Natural killer cell (primary cell): ENCODE measurements at regions not wholly inside any gene's neighbourhood (a gene's known extent, or its start where the extent isn't known, plus 50 kb on each side); places are given as distances from the start of the nearest gene placed in this dataset.
A peak's percentile ranks its signal among the peaks of the same experiment; 100 is the strongest.

ENCODE experiments used
- ATAC-seq, 3 donors: fragments of 150-1000 bp in 2 of 3; fragments of 200-7000 bp in 1 of 3; cut with Tn5 transposase; 1 replicate in 1 of 3; 2 replicates in 2 of 3; pipeline ENCODE4 v1.10.0; 2021; ENCODE audit warnings: mild to moderate bottlenecking in 2 of 3, moderate library complexity in 2 of 3
- DNase-seq, 2 donors: peaks; one replicate each; pipeline versions ENCODE4 v3.0.0 to v3.0.0-alpha.2; 2013 to 2021; ENCODE audit warnings: mixed read lengths in 1 of 2
- H3K27ac ChIP-seq: one replicate; pipeline ENCODE4 v1.5.1; 2013; ENCODE audit warnings: mild to moderate bottlenecking, low read length
- H3K27me3 ChIP-seq: one replicate; pipeline ENCODE4 v1.6.1; 2013; ENCODE audit warnings: low read length; ENCODE audit not compliant: control insufficient read depth, insufficient read depth
- H3K36me3 ChIP-seq: one replicate; pipeline ENCODE4 v1.6.1; 2013; ENCODE audit warnings: low read length; ENCODE audit not compliant: control insufficient read depth, insufficient read depth
- H3K4me1 ChIP-seq: one replicate; pipeline ENCODE4 v1.6.1; 2013; ENCODE audit warnings: low read length; ENCODE audit not compliant: control insufficient read depth, insufficient read depth
- H3K4me3 ChIP-seq: one replicate; pipeline ENCODE4 v1.5.1; 2013; ENCODE audit warnings: low read length
- H3K9me3 ChIP-seq: one replicate; pipeline ENCODE4 v1.6.1; 2013; ENCODE audit warnings: low read length; ENCODE audit not compliant: control insufficient read depth, insufficient read depth
- H3K27ac Mint-ChIP-seq, 2 donors: one replicate each; pipeline ENCODE4 v1.8.0; 2022; ENCODE audit warnings: mild to moderate bottlenecking in 2 of 2, mixed read lengths in 2 of 2, moderate library complexity in 1 of 2
- H3K27me3 Mint-ChIP-seq, 2 donors: one replicate each; pipeline ENCODE4 v1.8.0; 2022; ENCODE audit warnings: low read depth in 2 of 2, mixed read lengths in 2 of 2
- H3K36me3 Mint-ChIP-seq: one replicate; pipeline ENCODE4 v1.8.0; 2022; ENCODE audit warnings: mixed read lengths
- H3K4me1 Mint-ChIP-seq, 2 donors: one replicate each; pipeline ENCODE4 v1.8.0; 2022; ENCODE audit warnings: mixed read lengths in 2 of 2
- H3K4me3 Mint-ChIP-seq: one replicate; pipeline ENCODE4 v1.8.0; 2022; ENCODE audit warnings: mild to moderate bottlenecking, moderate library complexity, mixed read lengths
- H3K9me3 Mint-ChIP-seq, 2 donors: one replicate each; pipeline ENCODE4 v1.8.0; 2022; ENCODE audit warnings: mixed read lengths in 2 of 2
- CTCF ChIP-seq: fragments of 200-600 bp; IDR thresholded peaks from one replicate; pipeline ENCODE4 v1.8.0; 2022; ENCODE audit warnings: antibody characterized with exemption
- WGBS: methylation state at CpG from one replicate; pipeline ENCODE4 v1.1.7; 2013; ENCODE audit warnings: missing lambda C conversion rate; ENCODE audit not compliant: insufficient coverage; 5-methylcytosine and 5-hydroxymethylcytosine counted together
- intact Hi-C: fragments of 100-400 bp; cut with micrococcal nuclease; formaldehyde crosslinking; loops from one replicate; pipeline ENCODE4 v1.14.2; 2022

- Histone ChIP-seq H3K27ac (no peak overlapping the region), H3K27me3 (no peaks in the 10 kb centered on the region), H3K9me3 (no peaks in the 10 kb centered on the region), H3K4me1 (peaks cover 12% of the 10 kb centered on the region), H3K36me3 (no peaks in the 10 kb centered on the region), H3K4me3 (no peak overlapping the region)
- TF ChIP-seq CTCF = no peak
- Mint-ChIP-seq H3K27ac (no peak overlapping the region), H3K4me3 (no peak overlapping the region), H3K9me3 (no peaks in the 10 kb centered on the region), H3K4me1 (peaks cover 0 to 6% of the 10 kb centered on the region in 2 donors), H3K27me3 (no peaks in the 10 kb centered on the region), H3K36me3 (no peaks in the 10 kb centered on the region)
- no peak for ATAC-seq
- DNase-seq = no peak
- intact Hi-C loops = loop anchor here (2.0 kb wide), 1 partner anchor 1943 kb away; no protein-coding TSS in a partner anchor
- WGBS = 82% methylated on average over 3 of the region's 5 CpGs
Measured at GRCh38 chr2:39839261-39839848, 60.3 kb upstream of the THUMPD2 start.

DNA sequence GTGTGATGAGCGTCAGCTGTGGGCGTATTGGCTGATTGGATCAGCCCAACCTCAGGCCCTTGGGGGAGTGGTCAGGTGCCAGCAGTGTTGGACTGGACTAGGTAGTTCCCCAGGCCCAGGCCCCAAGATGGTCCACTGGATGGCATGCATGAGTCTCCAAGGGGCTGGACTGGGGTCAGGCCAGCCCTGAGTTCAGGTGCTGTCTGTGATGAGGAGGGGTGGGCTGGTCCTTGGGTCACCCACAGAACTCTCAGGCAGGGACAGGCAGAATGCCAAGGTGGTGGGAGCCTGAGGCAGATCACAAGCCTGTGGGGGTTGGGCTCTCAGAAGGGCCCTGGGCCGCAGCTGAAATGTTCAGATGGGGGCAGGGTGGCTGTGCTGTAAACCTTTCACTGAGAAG, 59.5 kb upstream of the THUMPD2 start:
- Mint-ChIP-seq H3K9me3 (no peaks in the 10 kb centered on the region), H3K4me3 (no peak overlapping the region), H3K36me3 (no peaks in the 10 kb centered on the region), H3K27ac (no peak overlapping the region), H3K4me1 (peaks cover 0 to 6% of the 10 kb centered on the region in 2 donors), H3K27me3 (no peaks in the 10 kb centered on the region)
- Histone ChIP-seq H3K36me3 (no peaks in the 10 kb centered on the region), H3K9me3 (no peaks in the 10 kb centered on the region), H3K27ac (no peak overlapping the region), H3K4me3 (no peak overlapping the region), H3K4me1 (peaks cover 12% of the 10 kb centered on the region), H3K27me3 (no peaks in the 10 kb centered on the region)
- DNase-seq (no peak), ATAC-seq (peak in 1 of 3 donors; percentile 35)
- WGBS = 92% methylated on average over 3 of the region's 3 CpGs
- intact Hi-C loops = loop anchor here (2.0 kb wide), 1 partner anchor 1944 kb away; no protein-coding TSS in a partner anchor
- no peak for TF ChIP-seq CTCF

DNA sequence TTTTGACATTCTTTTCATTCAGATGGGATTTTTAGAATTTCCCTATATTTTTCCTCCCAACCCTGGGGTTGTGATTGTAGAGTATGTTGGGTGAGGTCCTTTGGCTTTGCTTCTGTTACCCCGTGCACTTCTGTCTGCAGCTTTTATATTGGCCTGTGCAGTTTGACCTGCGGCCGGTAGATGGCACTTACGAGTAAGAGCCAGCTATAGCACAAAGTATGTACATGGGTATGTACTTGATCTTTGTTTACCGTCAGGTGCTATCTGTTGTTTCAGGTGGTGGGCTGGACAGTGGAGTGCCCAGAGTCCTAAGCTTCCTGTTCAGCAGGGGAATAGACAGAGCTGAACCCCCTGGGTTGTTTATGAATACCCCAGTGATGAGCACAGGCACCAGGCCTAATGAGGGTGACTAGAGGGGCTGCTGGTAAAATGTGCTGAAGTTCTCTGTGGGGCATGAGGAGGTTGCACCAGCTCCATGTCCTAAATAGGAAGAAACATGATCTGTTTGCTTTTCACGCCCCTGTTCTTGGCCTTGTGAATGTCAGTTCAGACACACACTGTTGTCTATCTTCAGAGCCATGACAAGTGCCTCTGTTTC, 58.9 kb upstream of the THUMPD2 start:
- Mint-ChIP-seq H3K4me3 (no peak overlapping the region), H3K36me3 (no peaks in the 10 kb centered on the region), H3K27me3 (no peaks in the 10 kb centered on the region), H3K27ac (no peak overlapping the region), H3K4me1 (peaks cover 0 to 6% of the 10 kb centered on the region in 2 donors), H3K9me3 (no peaks in the 10 kb centered on the region)
- Histone ChIP-seq H3K4me1 (peaks cover 12% of the 10 kb centered on the region), H3K4me3 (no peak overlapping the region), H3K27ac (no peak overlapping the region), H3K9me3 (no peaks in the 10 kb centered on the region), H3K36me3 (no peaks in the 10 kb centered on the region), H3K27me3 (no peaks in the 10 kb centered on the region)
- intact Hi-C loops = loop anchor here (2.0 kb wide), 1 partner anchor 1945 kb away; no protein-coding TSS in a partner anchor
- WGBS = 80% methylated on average over 6 of the region's 6 CpGs
- TF ChIP-seq CTCF = peak; percentile 31
- peak in 1 of 2 donors; percentile 34 for DNase-seq
- ATAC-seq = peak in 2 of 3 donors; percentile 34 to 50
